Stimulated activated naive CD8-positive, alpha-beta T cell treated with anti-CD3 and anti-CD28 coated beads, Interleukin-15, amount 100 ng/mL, for 72 hours (primary cell): ENCODE measurements at regions not wholly inside any gene's neighbourhood (a gene's known extent, or its start where the extent isn't known, plus 50 kb on each side); places are given as distances from the start of the nearest gene placed in this dataset.

ENCODE experiments used
- ATAC-seq: fragments of 150-1000 bp; cut with Tn5 transposase; 2 replicates; pipeline ENCODE4 v1.10.0; 2021; ENCODE audit warnings: mild to moderate bottlenecking, moderate library complexity
- DNase-seq, 2 donors: peaks; one replicate each; pipeline ENCODE4 v3.0.0; 2021 to 2022
- H3K27ac Mint-ChIP-seq, 2 donors: one replicate each; pipeline ENCODE4 v1.8.0; 2022; ENCODE audit warnings: mild to moderate bottlenecking in 2 of 2, mixed read lengths in 2 of 2, moderate library complexity in 2 of 2
- H3K27me3 Mint-ChIP-seq: one replicate; pipeline ENCODE4 v1.8.0; 2022; ENCODE audit warnings: mixed read lengths
- H3K4me1 Mint-ChIP-seq: one replicate; pipeline ENCODE4 v1.8.0; 2022; ENCODE audit warnings: mild to moderate bottlenecking, mixed read lengths
- H3K4me3 Mint-ChIP-seq, 2 donors: one replicate each; pipeline ENCODE4 v1.8.0; 2022; ENCODE audit warnings: mild to moderate bottlenecking in 2 of 2, mixed read lengths in 2 of 2, moderate library complexity in 1 of 2
- H3K9me3 Mint-ChIP-seq, 2 donors: one replicate each; pipeline ENCODE4 v1.8.0; 2022; ENCODE audit warnings: mixed read lengths in 2 of 2

DNA sequence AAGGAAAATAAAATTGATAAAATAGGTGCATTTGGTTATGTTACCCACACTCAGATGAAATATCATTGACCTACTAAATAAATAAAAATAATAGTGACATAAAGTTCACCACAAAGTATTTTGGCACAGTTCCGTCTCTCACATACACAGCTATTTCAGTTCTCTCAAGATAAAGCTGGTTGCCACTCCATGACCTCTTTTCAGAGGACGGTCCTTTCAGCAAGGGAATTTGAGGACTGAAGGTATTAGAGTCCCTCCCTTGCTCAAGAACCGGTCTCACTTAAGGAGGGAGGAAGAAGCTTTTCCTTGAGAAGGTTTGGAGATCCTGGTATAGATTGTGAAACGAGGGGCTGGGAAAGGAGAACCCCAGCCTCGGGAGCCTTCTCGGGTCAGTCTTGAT is 285.5 kb upstream of the CFAP20DC start:
- Mint-ChIP-seq H3K27me3 (no peaks in the 10 kb centered on the region), H3K27ac (no peak overlapping the region), H3K4me3 (no peak overlapping the region), H3K9me3 (peaks cover 15 to 20% of the 10 kb centered on the region in 2 donors), H3K4me1 (peaks cover 11% of the 10 kb centered on the region)
- DNase-seq (no peak), ATAC-seq (no peak)

DNA sequence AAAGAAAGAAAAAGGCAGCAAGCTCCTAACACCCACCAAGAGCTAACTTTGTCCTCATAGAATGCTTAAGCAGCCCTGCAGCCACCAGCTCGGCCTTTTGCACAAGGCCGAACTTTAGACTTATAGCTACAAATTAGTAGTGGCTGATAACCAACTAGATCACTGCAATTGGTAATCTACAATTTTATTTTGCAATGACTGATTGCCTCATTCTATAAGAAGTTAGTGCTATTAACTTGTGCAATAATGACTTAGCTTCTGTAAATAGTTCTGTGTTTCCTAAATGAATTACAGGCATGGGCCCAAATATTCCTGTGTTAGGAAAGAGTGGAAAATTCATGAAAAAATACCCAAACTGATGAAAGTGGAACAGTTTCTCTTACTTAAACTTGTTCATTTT is 284.8 kb upstream of the CFAP20DC start:
- H3K27me3 Mint-ChIP-seq = no peaks in the 10 kb centered on the region
- peaks cover 15 to 20% of the 10 kb centered on the region in 2 donors for H3K9me3 Mint-ChIP-seq
- peaks cover 3% of the 10 kb centered on the region for H3K4me1 Mint-ChIP-seq
- DNase-seq = no peak
- H3K4me3 Mint-ChIP-seq = no peak overlapping the region
- H3K27ac Mint-ChIP-seq = no peak overlapping the region
- no peak for ATAC-seq

DNA sequence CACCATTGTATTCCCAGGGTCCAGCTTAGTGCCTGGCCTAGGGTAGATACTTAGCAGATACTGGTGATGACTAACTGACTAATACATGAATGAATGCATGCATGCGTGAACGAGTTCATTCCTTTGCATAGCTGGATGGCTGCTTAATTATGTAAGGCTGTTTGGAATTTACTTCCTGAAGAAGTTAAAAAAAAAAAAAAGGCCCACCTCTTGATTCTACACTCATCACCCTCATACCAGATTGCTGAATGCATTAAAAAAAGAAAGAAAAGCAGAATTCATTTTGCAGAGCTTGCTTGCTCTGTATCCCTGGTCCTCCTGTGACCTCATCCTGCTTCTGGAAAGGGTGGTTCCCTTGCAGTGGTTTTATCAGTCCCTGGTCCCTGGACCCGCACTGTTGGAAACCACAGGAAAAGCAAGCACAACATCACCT is 277.6 kb upstream of the CFAP20DC start:
- no peaks in the 10 kb centered on the region for H3K4me1 Mint-ChIP-seq
- H3K9me3 Mint-ChIP-seq = peaks cover 7 to 11% of the 10 kb centered on the region in 2 donors
- no peaks in the 10 kb centered on the region for H3K27me3 Mint-ChIP-seq
- H3K27ac Mint-ChIP-seq = no peak overlapping the region
- H3K4me3 Mint-ChIP-seq = no peak overlapping the region
- DNase-seq = no peak
- ATAC-seq = no peak

DNA sequence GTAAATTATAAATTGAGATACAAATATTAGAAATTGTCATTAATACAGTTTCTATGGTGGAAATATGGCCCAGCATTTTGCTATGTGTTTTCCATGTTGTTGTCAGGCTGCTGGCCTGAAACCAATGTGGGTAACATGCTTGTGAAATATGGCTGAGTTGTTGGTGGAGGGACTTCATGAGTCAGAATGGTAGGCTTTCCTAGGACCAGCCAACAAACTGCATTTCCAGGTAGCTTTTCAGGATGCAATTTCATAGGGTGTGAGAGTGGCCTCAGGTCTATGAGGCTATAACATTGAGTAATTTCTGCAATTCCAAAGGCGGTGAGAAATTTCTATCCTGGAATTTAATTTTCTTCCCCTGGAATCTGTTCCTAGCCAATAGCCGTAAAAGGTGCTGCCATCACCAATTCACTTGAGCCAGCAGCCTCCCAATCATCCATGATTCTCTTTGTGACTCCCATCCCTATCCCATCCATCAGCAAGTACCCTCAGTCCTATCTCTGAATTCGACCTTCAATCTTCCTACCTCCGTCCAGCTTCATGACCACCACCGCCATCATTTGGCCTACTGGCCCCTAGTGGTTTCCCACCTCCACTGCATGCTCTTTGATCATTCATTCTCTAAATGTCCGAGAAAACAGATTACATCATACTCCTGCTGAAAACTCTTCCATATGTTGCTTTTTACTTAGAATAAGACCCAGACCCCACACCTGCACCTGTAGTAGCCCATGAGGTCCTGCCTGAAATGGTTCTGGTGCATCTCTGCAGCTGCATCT is 276.6 kb upstream of the CFAP20DC start:
- H3K27me3 Mint-ChIP-seq = no peaks in the 10 kb centered on the region

DNA sequence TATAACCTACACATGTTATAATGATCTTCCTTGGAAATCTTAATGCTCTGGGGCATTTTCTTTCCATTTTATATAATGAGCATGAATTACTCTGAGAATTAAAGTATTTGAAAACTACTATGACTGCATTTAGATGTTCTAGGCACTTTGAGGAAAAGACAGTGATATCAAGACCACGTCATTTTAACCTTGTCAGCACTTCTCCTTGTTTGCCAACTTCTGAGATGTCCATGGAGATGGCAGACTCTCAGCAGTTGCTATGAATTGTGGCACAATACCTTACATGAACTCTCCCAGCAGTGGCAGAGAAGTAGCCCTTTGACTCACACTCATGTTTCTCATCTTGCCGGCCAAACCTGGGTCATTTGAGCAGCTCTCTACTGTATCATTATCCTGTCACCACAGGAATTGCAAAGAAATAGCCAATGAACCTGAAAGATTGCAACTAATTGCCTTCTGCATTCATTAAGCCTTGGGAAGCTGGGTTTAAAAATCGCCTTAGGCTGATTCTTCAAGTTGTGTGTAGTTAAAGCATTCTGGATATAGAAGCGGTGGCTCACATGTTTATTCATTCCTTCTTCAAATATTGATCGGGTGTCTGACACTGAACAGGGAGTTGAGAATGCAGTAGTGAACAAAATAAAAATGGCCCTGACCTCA is 272.2 kb upstream of the CFAP20DC start:
- Mint-ChIP-seq H3K4me3 (no peak overlapping the region), H3K27me3 (no peaks in the 10 kb centered on the region), H3K9me3 (peaks cover 7 to 11% of the 10 kb centered on the region in 2 donors), H3K4me1 (no peaks in the 10 kb centered on the region), H3K27ac (no peak overlapping the region)
- no peak for ATAC-seq
- DNase-seq = no peak

More for the DNA sequence above, 276.6 kb upstream of the CFAP20DC start:
- Mint-ChIP-seq H3K4me3 (no peak overlapping the region), H3K4me1 (no peaks in the 10 kb centered on the region), H3K27ac (no peak overlapping the region), H3K9me3 (peaks cover 10 to 13% of the 10 kb centered on the region in 2 donors)
- DNase-seq = no peak
- no peak for ATAC-seq

DNA sequence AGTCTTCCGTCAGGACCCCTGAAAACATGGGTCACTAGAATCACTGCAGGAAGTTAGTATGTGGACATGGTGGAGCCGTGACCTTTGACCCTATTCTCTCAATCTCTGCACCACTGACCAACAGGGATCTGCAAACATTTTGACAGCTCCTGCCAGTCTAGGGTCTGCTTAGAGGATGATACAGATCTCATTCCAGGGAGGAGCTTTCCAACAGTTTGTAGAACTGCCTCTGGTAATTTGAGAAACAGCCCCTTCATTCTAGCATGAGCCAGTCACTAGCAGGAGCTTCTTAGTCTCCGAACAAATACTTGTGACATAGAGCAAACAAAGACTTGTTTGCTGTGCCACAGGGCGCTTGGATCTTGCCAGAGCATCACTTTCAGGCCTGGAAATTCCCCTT is 270.3 kb upstream of the CFAP20DC start:
- ATAC-seq (no peak), DNase-seq (no peak)
- H3K27ac Mint-ChIP-seq = no peak overlapping the region
- no peak overlapping the region for H3K4me3 Mint-ChIP-seq
- no peaks in the 10 kb centered on the region for H3K27me3 Mint-ChIP-seq
- H3K4me1 Mint-ChIP-seq = peaks cover 6% of the 10 kb centered on the region
- peaks cover 0 to 6% of the 10 kb centered on the region in 2 donors for H3K9me3 Mint-ChIP-seq

DNA sequence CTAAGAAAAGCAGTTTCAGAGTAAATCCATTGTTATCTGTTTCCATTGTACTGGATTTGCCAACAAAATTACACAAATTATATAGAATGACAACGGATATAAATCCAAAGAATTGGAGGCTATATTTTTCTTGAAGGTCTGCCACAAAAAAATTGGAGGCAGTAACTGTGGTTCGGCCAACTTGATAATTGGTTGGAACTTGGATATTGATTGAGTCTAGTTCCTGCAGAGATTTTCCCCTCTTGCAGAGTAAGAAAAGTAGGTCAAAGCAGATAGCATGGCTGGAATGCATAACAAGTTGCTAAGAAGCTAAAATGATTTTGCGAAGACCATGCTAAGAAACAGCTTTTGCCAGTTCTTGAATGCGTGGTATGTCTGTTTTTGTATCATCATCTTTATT is 269.6 kb upstream of the CFAP20DC start:
- Mint-ChIP-seq H3K4me3 (no peak overlapping the region), H3K9me3 (peaks cover 0 to 6% of the 10 kb centered on the region in 2 donors), H3K27ac (no peak overlapping the region), H3K27me3 (no peaks in the 10 kb centered on the region), H3K4me1 (peaks cover 7% of the 10 kb centered on the region)
- DNase-seq (no peak), ATAC-seq (no peak)

DNA sequence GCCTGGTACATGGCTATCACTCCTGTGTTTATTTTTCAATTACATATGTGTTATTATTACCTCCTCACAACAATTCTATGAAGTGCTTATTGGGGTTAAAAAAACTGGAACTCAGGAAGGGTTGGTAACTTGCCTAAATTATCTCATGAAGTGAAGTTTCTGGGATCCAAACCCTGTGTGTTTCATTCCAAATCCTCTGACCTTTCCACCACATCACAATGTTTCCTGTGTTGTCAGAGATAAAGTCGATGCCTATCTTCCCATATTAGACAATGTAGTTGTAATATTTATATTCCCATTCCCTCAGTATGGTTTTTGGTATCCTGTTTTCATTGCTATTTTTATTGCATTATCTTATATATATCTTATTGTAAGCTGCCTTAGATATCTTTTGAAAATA is 269.1 kb upstream of the CFAP20DC start:
- Mint-ChIP-seq H3K4me1 (peaks cover 13% of the 10 kb centered on the region), H3K9me3 (peaks cover 0 to 6% of the 10 kb centered on the region in 2 donors), H3K27ac (no peak overlapping the region), H3K27me3 (no peaks in the 10 kb centered on the region), H3K4me3 (no peak overlapping the region)
- DNase-seq (no peak), ATAC-seq (no peak)

DNA sequence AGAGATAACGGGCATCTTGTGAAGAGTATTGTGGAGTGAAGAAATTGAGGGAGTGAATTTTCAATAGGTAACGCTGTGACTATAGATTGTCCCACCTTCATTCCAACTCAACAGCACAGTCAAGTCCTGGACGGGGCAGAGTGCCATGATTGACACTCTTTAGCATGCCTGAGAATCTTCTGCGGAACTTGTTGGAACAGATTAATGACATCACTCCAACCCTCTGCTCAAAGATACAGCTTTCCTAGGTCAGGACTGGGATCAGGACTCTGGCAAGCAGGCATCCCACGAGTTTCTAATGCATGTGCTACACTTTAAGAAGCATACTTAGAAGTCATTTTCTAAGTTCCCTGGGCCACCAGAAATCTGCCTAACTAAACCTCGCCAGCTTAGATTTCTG is 267.6 kb upstream of the CFAP20DC start:
- peaks cover 0 to 6% of the 10 kb centered on the region in 2 donors for H3K9me3 Mint-ChIP-seq
- H3K27ac Mint-ChIP-seq = no peak overlapping the region
- ATAC-seq = no peak

DNA sequence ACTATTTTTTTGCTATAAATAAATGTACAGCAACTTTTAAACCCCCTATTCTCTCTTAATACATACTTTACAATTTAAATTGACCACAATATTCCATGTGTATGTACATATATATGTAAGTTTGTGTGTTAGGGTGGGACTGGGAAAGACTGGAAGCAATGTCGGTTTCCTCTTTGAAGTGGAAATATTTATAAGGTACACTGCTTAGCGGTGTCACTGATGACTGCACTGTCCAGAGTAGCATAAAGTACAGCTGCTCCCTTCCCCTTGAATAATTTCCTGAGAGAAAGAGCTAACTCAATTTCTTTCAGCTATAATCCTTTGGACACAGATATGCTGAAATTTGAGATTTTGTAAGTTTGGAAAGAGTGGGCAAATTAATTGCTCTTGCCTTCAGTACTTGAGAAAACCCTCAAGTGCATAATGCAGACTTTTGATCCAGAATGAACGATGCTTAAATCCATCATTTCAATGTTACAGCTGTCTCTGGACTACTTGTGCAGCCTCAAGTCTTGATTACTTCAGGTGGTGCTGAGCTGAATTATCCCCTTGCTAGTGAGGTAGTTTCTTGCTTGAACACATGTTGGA is 267.0 kb upstream of the CFAP20DC start:
- Mint-ChIP-seq H3K9me3 (peaks cover 0 to under 1% of the 10 kb centered on the region in 2 donors), H3K27ac (no peak overlapping the region), H3K4me1 (peaks cover 19% of the 10 kb centered on the region), H3K4me3 (no peak overlapping the region), H3K27me3 (no peaks in the 10 kb centered on the region)
- ATAC-seq (no peak), DNase-seq (no peak)

More for the DNA sequence above, 267.6 kb upstream of the CFAP20DC start:
- no peak overlapping the region for H3K4me3 Mint-ChIP-seq
- H3K27me3 Mint-ChIP-seq = no peaks in the 10 kb centered on the region
- H3K4me1 Mint-ChIP-seq = peaks cover 19% of the 10 kb centered on the region
- DNase-seq = no peak

DNA sequence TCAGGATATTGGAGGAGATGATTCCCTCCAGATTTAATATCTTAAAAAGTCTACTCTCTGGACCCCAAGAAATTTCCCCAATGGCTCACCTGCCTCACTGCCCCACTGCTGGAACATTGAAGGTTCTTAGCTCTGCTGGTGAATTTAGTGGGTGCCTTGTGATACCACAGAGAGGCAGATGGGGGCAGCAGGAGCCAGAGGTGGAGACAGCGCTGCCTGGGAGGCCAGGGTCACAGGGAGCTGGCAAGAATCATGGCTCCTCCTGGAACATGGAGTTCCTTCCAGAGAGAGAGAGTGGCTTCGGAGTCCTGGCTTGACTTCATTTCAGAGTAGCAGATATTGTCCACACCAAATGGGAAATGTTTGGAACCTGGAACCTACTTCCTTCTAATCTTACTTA is 263.5 kb upstream of the CFAP20DC start:
- peak; percentile 33 to 35 for DNase-seq
- H3K9me3 Mint-ChIP-seq = no peaks in the 10 kb centered on the region
- peak; percentile 79 for ATAC-seq
- no peaks in the 10 kb centered on the region for H3K27me3 Mint-ChIP-seq
- no peak overlapping the region for H3K4me3 Mint-ChIP-seq
- peaks cover 32% of the 10 kb centered on the region for H3K4me1 Mint-ChIP-seq
- H3K27ac Mint-ChIP-seq = no peak overlapping the region

DNA sequence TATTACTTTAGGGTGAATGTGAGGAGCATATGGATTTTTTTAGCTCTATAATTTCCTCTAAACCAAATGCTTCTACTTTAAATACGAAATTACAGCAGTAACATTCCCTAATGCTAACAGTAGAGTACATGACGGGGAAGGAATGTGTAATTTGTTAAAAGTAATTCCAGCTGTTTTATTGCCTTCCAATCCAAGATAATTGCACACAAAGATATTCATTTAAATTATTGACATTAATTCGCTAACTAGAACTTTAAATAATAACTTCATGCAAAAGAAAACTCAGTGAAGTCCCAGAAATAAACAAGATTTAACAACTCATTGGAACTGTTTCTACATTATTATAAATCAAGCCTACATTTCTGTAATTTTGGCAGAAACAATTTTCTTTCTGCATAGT is 261.4 kb upstream of the CFAP20DC start:
- Mint-ChIP-seq H3K4me1 (peaks cover 32% of the 10 kb centered on the region), H3K27ac (peak overlapping the region in 1 of 2 donors; percentile 44), H3K27me3 (no peaks in the 10 kb centered on the region), H3K4me3 (no peak overlapping the region), H3K9me3 (no peaks in the 10 kb centered on the region)
- ATAC-seq (no peak), DNase-seq (no peak)

DNA sequence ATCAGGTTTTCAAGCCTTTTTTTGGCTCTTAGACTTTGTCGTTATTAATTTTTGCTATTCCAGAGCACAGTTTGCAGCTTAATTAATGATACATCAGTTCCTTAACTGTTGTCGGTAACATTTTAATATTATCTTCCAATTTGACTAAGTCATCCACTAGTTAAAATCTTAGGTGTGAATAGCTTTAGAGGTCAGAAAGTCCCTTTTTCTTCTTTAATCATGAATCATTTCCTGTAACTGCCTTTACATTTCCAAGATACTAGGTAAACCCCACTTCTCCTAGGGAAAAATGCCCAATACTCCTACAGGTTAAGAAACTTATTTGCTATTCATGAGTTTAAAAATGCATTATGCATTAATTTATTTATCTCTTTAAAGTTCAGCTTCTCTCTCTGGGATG is 260.9 kb upstream of the CFAP20DC start:
- H3K4me3 Mint-ChIP-seq = no peak overlapping the region
- no peaks in the 10 kb centered on the region for H3K27me3 Mint-ChIP-seq
- DNase-seq (no peak), ATAC-seq (no peak)
- H3K4me1 Mint-ChIP-seq = peaks cover 30% of the 10 kb centered on the region
- no peaks in the 10 kb centered on the region for H3K9me3 Mint-ChIP-seq
- H3K27ac Mint-ChIP-seq = peak overlapping the region in 1 of 2 donors; percentile 27

DNA sequence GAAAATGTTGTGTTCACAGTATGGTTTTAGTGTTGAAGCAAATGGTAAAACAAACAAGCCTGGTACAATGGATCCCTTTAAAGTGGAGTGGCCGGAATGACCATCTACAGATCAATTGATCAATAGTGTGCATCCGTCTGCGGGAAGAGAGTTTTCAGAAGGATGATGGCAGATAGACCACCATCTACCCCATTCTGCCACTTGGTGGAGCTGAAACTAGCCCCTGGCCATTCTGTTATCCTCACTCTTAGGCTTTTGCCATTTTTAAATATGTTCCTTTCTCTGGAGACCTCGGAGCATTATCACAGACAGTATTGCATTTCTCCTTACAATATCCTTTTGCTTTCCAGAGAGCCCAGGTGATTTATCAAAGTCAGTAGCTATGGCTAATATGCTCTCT is 258.9 kb upstream of the CFAP20DC start:
- DNase-seq = no peak
- H3K27me3 Mint-ChIP-seq = no peaks in the 10 kb centered on the region
- H3K9me3 Mint-ChIP-seq = no peaks in the 10 kb centered on the region
- ATAC-seq = no peak
- no peak overlapping the region for H3K4me3 Mint-ChIP-seq
- peaks cover 19% of the 10 kb centered on the region for H3K4me1 Mint-ChIP-seq
- H3K27ac Mint-ChIP-seq = no peak overlapping the region

DNA sequence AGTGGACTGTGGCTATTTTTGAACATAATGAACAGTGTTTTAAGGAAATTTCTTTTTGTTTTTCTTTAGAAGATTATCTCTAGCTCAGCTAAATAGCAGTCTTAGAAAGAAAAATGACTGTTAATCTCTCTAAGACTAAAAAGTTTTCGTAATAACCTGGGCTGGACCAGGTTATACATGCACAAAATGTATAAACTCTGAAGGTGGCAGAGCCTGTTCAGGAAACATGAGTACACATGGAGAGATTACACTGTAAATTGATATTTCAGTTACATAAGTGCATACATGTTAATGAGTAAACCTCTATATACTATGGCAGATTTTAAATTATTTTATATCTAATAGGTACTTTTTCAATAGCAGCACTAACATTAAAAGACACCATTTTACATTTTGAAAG is 258.2 kb upstream of the CFAP20DC start:
- ATAC-seq (no peak), DNase-seq (no peak)
- Mint-ChIP-seq H3K27ac (no peak overlapping the region), H3K27me3 (no peaks in the 10 kb centered on the region), H3K9me3 (no peaks in the 10 kb centered on the region), H3K4me3 (no peak overlapping the region), H3K4me1 (peaks cover 16% of the 10 kb centered on the region)

DNA sequence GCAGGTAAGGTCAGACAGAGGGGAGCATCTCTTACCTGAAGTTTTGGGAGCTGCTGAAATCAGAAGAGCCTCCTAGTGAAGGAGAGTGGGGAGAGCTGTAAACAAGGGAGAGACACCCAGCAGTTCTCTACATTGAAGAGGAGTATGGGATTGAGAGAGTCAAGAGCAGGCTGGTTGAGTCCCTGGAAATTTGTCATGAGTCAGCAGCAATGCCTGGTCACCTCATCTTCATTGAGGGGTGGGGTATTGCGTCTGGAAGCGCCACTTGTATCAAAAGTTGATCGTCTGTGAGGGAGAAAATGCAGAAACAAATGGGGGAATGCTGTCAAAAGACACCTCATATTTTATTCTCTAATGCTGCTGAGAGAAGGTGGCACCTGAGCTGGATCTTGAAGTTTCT is 256.6 kb upstream of the CFAP20DC start:
- Mint-ChIP-seq H3K27me3 (no peaks in the 10 kb centered on the region), H3K9me3 (no peaks in the 10 kb centered on the region), H3K4me1 (peaks cover 13% of the 10 kb centered on the region), H3K4me3 (no peak overlapping the region), H3K27ac (no peak overlapping the region)
- ATAC-seq (no peak), DNase-seq (no peak)
